H1 (cell line): ENCODE measurements at regions not wholly inside any gene's neighbourhood (a gene's known extent, or its start where the extent isn't known, plus 50 kb on each side); places are given as distances from the start of the nearest gene placed in this dataset.

ENCODE experiments used
- CTCF ChIA-PET: fragments of 300-600 bp; sonication (Branson Sonifier 250); formaldehyde crosslinking; loops from one replicate; lab custom pipeline; 2021; ENCODE audit not compliant: partially characterized antibody; lab: Charles Lee
- POLR2A ChIA-PET: fragments of 300-600 bp; sonication (Branson Sonifier 250); formaldehyde crosslinking; loops from one replicate; lab custom pipeline; 2021; ENCODE audit warnings: inconsistent platforms; ENCODE audit not compliant: partially characterized antibody; lab: Charles Lee
- DNase-seq, 2 experiments: peaks; one replicate each; pipeline versions ENCODE4 v3.0.0 to v3.0.0-alpha.2; 2010 to 2022; ENCODE audit warnings: low spot score in 2 of 2, low read depth in 1 of 2, mixed read lengths in 1 of 2
- FAIRE-seq: peaks from 2 replicates; lab custom pipeline; 2011; peaks lifted over from hg19 to GRCh38; lab: Jason Lieb, UNC
- H2AFZ ChIP-seq: 2 replicates; pipeline ENCODE4 v1.8.1; 2012; ENCODE audit warnings: low read length, inconsistent platforms
- H2AK5ac ChIP-seq: 2 replicates; pipeline ENCODE4 v1.6.1; 2013; ENCODE audit warnings: low read depth, low read length
- H2BK120ac ChIP-seq: replicated peaks from 2 replicates; pipeline ENCODE3; 2013; ENCODE audit warnings: low read depth, low read length, inconsistent platforms
- H2BK12ac ChIP-seq: 2 replicates; pipeline ENCODE4 v1.6.1; 2013; ENCODE audit warnings: low read depth, low read length
- H2BK15ac ChIP-seq: 2 replicates; pipeline ENCODE4 v1.6.1; 2013; ENCODE audit warnings: low read length
- H2BK20ac ChIP-seq: 2 replicates; pipeline ENCODE4 v1.6.1; 2013; ENCODE audit warnings: low read length
- H2BK5ac ChIP-seq: 2 replicates; pipeline ENCODE4 v1.6.1; 2013; ENCODE audit warnings: low read depth, low read length
- H3K14ac ChIP-seq: 2 replicates; pipeline ENCODE4 v1.6.1; 2013; ENCODE audit warnings: inconsistent platforms; ENCODE audit not compliant: insufficient read length
- H3K18ac ChIP-seq: 2 replicates; pipeline ENCODE4 v1.6.1; 2013; ENCODE audit warnings: low read length; ENCODE audit errors: extremely low read depth
- H3K23ac ChIP-seq: 2 replicates; pipeline ENCODE4 v1.6.1; 2013; ENCODE audit warnings: inconsistent platforms; ENCODE audit not compliant: insufficient read length
- H3K23me2 ChIP-seq: 2 replicates; pipeline ENCODE4 v1.6.1; 2013; ENCODE audit warnings: low read depth, low read length
- H3K27ac ChIP-seq: 2 replicates; pipeline ENCODE4 v1.6.1; 2011; ENCODE audit warnings: low read depth, low read length, inconsistent platforms
- H3K27me3 ChIP-seq, 4 experiments: replicated peaks in 1 of 4; 1 replicate in 1 of 4; 2 replicates in 3 of 4; pipeline versions ENCODE4 v1.6.1 to v1.8.1; 2011 to 2013; ENCODE audit warnings: low read length in 3 of 4, mild to moderate bottlenecking in 3 of 4, inconsistent platforms in 2 of 4, mixed read lengths in 2 of 4, moderate library complexity in 1 of 4; ENCODE audit not compliant: control insufficient read depth in 3 of 4, insufficient read depth in 3 of 4; ENCODE audit errors: extremely low read depth in 1 of 4
- H3K36me3 ChIP-seq, 4 experiments: 2 replicates each; pipeline versions ENCODE4 v1.6.1 to v1.8.1; 2011 to 2013; ENCODE audit warnings: mild to moderate bottlenecking in 4 of 4, low read length in 3 of 4, moderate library complexity in 2 of 4, control low read depth in 1 of 4, inconsistent platforms in 1 of 4; ENCODE audit not compliant: insufficient read depth in 4 of 4, control insufficient read depth in 2 of 4
- H3K4ac ChIP-seq: replicated peaks from 2 replicates; pipeline ENCODE3; 2013; ENCODE audit warnings: low read length, low read depth, mixed read lengths, inconsistent platforms; ENCODE audit not compliant: insufficient read length
- H3K4me1 ChIP-seq, 4 experiments: replicated peaks in 1 of 4; 1 replicate in 1 of 4; 2 replicates in 3 of 4; pipeline versions ENCODE4 v1.6.1 to v1.8.1; 2011 to 2013; ENCODE audit warnings: low read length in 3 of 4, inconsistent platforms in 2 of 4, mixed read lengths in 1 of 4; ENCODE audit not compliant: insufficient read depth in 4 of 4, control insufficient read depth in 3 of 4
- H3K4me2 ChIP-seq, 2 experiments: 2 replicates each; pipeline versions ENCODE4 v1.6.1 to v1.8.1; 2011 to 2013; ENCODE audit warnings: low read depth in 2 of 2, low read length in 2 of 2, control low read depth in 1 of 2, inconsistent platforms in 1 of 2, mild to moderate bottlenecking in 1 of 2; ENCODE audit not compliant: insufficient read depth in 1 of 2
- H3K4me3 ChIP-seq, 4 experiments: fragments of 200-600, 300-600 bp in 1 of 4; sonication (generic), shearing (Covaris generic), sonication (Bioruptor Twin) in 1 of 4; 2 replicates each; pipeline versions ENCODE4 v1.5.1 to v1.8.1; 2011 to 2016; ENCODE audit warnings: low read length in 4 of 4, low read depth in 3 of 4, control low read depth in 2 of 4, inconsistent platforms in 2 of 4, mild to moderate bottlenecking in 2 of 4, mixed read lengths in 1 of 4, moderate library complexity in 1 of 4; ENCODE audit not compliant: insufficient read depth in 2 of 4; ENCODE audit errors: extremely low read depth in 1 of 4
- H3K56ac ChIP-seq: replicated peaks from 2 replicates; pipeline ENCODE3; 2013; ENCODE audit warnings: low read depth, mild to moderate bottlenecking, mixed read lengths, low read length, inconsistent platforms; ENCODE audit not compliant: insufficient read length
- H3K79me1 ChIP-seq: 2 replicates; pipeline ENCODE4 v1.6.1; 2013; ENCODE audit warnings: low read depth, low read length, control low read depth
- H3K79me2 ChIP-seq, 2 experiments: 2 replicates each; pipeline versions ENCODE4 v1.6.1 to v1.8.1; 2012 to 2013; ENCODE audit warnings: low read length in 2 of 2, mild to moderate bottlenecking in 2 of 2, inconsistent platforms in 1 of 2; ENCODE audit not compliant: insufficient read depth in 2 of 2, control insufficient read depth in 1 of 2
- H3K9ac ChIP-seq, 4 experiments: replicated peaks in 1 of 4; 1 replicate in 1 of 4; 2 replicates in 3 of 4; pipeline versions ENCODE4 v1.6.1 to v1.8.1; 2011 to 2013; ENCODE audit warnings: low read depth in 3 of 4, low read length in 3 of 4, control low read depth in 2 of 4, mild to moderate bottlenecking in 2 of 4, moderate library complexity in 2 of 4, inconsistent platforms in 1 of 4; ENCODE audit errors: extremely low read depth in 1 of 4
- H3K9me3 ChIP-seq, 2 experiments: 2 replicates each; pipeline versions ENCODE4 v1.6.1 to v1.8.1; 2012 to 2013; ENCODE audit warnings: mild to moderate bottlenecking in 2 of 2, moderate library complexity in 2 of 2, control low read depth in 1 of 2, inconsistent platforms in 1 of 2, low read depth in 1 of 2, low read length in 1 of 2, mixed read lengths in 1 of 2; ENCODE audit not compliant: insufficient read depth in 2 of 2
- H4K20me1 ChIP-seq, 2 experiments: replicated peaks in 1 of 2; 2 replicates each; pipeline versions ENCODE3 to v1.8.1; 2011 to 2013; ENCODE audit warnings: inconsistent platforms in 2 of 2, low read length in 2 of 2, mild to moderate bottlenecking in 1 of 2; ENCODE audit not compliant: insufficient read depth in 2 of 2, control insufficient read depth in 1 of 2
- H4K5ac ChIP-seq: 2 replicates; pipeline ENCODE4 v1.6.1; 2013; ENCODE audit warnings: low read length, low read depth, mixed read lengths, inconsistent platforms; ENCODE audit not compliant: insufficient read length
- H4K8ac ChIP-seq: 2 replicates; pipeline ENCODE4 v1.8.0; 2013; ENCODE audit warnings: mild to moderate bottlenecking, moderate library complexity, low read length, inconsistent platforms; ENCODE audit not compliant: insufficient read depth; ENCODE audit errors: extremely low read depth
- H4K91ac ChIP-seq: replicated peaks from 2 replicates; pipeline ENCODE3; 2013; ENCODE audit warnings: low read length, mixed read lengths, inconsistent platforms; ENCODE audit not compliant: insufficient read length
- CBX8 ChIP-seq: fragments of 300-800, 300-1000 bp; sonication (generic); IDR thresholded peaks from 2 replicates; pipeline ENCODE4 v1.7.1; 2016; ENCODE audit warnings: low read depth, low read length, borderline replicate concordance
- CHD1 ChIP-seq: IDR thresholded peaks from 2 replicates; pipeline ENCODE4 v1.6.1; 2012; ENCODE audit warnings: low read depth, low read length, improper control_type of control experiment
- EZH2 ChIP-seq: fragments of 200-600 bp; sonication (generic); IDR thresholded peaks from 2 replicates; pipeline ENCODE4 v1.7.1; 2012; ENCODE audit warnings: low read depth, mild to moderate bottlenecking, moderate library complexity, low read length, inconsistent platforms; ENCODE audit not compliant: severe bottlenecking
- JUND ChIP-seq: IDR thresholded peaks from 2 replicates; pipeline ENCODE4 v1.6.1; 2011; ENCODE audit warnings: mild to moderate bottlenecking, improper control_type of control experiment, low read length
- KDM4A ChIP-seq: IDR thresholded peaks from one replicate; pipeline ENCODE4 v1.7.1; 2012; ENCODE audit warnings: low read depth, mild to moderate bottlenecking, moderate library complexity, low read length, inconsistent platforms; ENCODE audit not compliant: severe bottlenecking
- POLR2AphosphoS5 ChIP-seq: IDR thresholded peaks from 2 replicates; pipeline ENCODE4 v1.6.1; 2011; ENCODE audit warnings: low read depth, low read length
- SAP30 ChIP-seq: fragments of 300-600 bp; sonication (generic); IDR thresholded peaks from 2 replicates; pipeline ENCODE4 v1.7.1; 2012; ENCODE audit warnings: low read length, moderate library complexity, mild to moderate bottlenecking, inconsistent platforms; ENCODE audit not compliant: insufficient read depth, insufficient replicate concordance
- SIX5 ChIP-seq: IDR thresholded peaks from 2 replicates; pipeline ENCODE4 v1.6.1; 2011; ENCODE audit warnings: mild to moderate bottlenecking, low read depth, low read length
- WGBS, 2 experiments: shearing (Covaris generic) in 1 of 2; methylation state at CpG; one replicate each; pipeline versions ENCODE4 v1.1.6 to v1.1.7; 2013 to 2015; ENCODE audit warnings: low lambda C conversion rate in 2 of 2, mixed read lengths in 2 of 2, inconsistent platforms in 1 of 2, low coverage in 1 of 2, missing lambda C conversion rate in 1 of 2; ENCODE audit not compliant: insufficient replicate concordance in 2 of 2, insufficient coverage in 1 of 2, insufficient read length in 1 of 2; ENCODE audit errors: extremely low coverage in 1 of 2, missing lambda C conversion rate in 1 of 2; 5-methylcytosine and 5-hydroxymethylcytosine counted together

DNA sequence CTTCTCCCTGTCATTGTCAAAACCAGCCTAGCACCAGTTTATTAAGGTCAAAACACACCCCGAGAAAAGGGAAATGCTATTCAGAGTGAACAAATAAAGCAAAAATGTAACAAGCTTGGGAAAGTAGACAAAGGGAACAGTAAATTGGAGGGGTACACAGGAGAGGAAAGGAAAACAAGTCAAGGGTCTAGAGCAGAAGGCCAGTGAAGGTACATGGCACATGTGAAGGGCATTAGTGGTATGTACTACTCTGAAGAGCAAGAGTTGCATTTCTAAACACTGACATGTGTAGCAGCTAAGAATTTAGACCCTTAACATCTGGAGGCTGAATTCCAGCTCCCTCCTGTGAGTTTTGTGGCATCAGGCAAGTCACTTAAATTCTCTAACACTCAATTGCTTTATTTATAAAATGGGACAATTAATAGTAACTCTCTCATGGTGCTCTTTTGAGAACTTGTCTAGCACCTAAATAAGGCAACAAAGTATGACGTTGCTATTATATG is 244.3 kb upstream of the ADAMTS9 start:
- Histone ChIP-seq H2AK5ac (no peak overlapping the region), H2BK12ac (no peak overlapping the region), H3K56ac (no peak overlapping the region), H3K27ac (no peak overlapping the region), H3K79me2 (no peaks in the 10 kb centered on the region), H2BK20ac (no peak overlapping the region), H3K14ac (no peak overlapping the region), H4K20me1 (no peaks in the 10 kb centered on the region), H3K4ac (no peak overlapping the region), H3K27me3 (no peaks in the 10 kb centered on the region), H3K9me3 (no peaks in the 10 kb centered on the region), H3K36me3 (no peaks in the 10 kb centered on the region), H4K8ac (no peak overlapping the region), H3K79me1 (no peaks in the 10 kb centered on the region), H3K23me2 (no peaks in the 10 kb centered on the region), H3K18ac (no peak overlapping the region), H3K23ac (no peak overlapping the region), H3K4me1 (no peaks in the 10 kb centered on the region), H2AFZ (no peak overlapping the region), H4K91ac (no peak overlapping the region), H2BK15ac (no peak overlapping the region), H2BK5ac (no peak overlapping the region), H3K9ac (no peak overlapping the region), H4K5ac (no peak overlapping the region), H3K4me3 (no peak overlapping the region), H3K4me2 (no peak overlapping the region), H2BK120ac (no peak overlapping the region)
- POLR2A ChIA-PET: no interaction called here
- no peak for FAIRE-seq
- DNase-seq: no peak
- WGBS, 2 experiments: 89% methylated on average over 2 of the region's 2 CpGs; no CpG with 5 or more reads in 1 of the 2 experiments
- CTCF ChIA-PET: interaction anchor here (1.3 kb wide), 1 partner anchor 9 kb away, joined by 3 read pairs; no protein-coding TSS in a partner anchor
- TF ChIP-seq SAP30 (no peak), CHD1 (no peak), CBX8 (no peak), SIX5 (no peak), JUND (no peak), EZH2 (no peak), KDM4A (no peak), POLR2AphosphoS5 (no peak)
